ENCODE measurements at regions not wholly inside any gene's neighbourhood (a gene's known extent, or its start where the extent isn't known, plus 50 kb on each side); places are given as distances from the start of the nearest gene placed in this dataset.

DNA sequence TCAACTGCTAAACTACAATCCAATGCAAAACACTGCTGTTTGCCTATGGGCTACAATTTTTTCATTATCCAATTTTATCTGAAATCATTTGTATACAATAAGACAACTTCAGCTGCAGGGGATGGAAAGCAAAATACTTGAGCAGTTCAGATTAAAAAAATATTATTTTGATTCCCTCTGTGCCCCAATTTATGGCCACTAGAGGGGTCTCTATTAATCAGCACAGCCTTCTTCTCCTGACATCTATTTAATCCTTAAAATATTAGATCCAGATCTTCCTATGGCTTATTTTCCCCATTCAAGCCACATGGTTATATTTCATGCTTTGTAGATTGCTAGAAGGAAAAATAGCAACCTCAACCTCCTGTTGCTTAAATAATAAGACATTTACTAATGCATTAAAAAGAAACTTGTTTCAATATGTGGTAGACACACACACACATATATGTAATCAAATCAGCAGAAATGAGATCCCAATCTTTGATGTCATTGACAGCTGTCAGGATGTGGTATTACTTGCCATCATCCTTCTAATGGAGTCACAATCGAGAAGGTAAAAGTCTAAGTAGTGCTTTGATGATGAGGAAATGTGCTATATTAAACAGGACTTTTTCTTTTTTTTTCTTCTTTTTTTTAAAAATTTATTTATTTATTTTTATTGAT is 104.2 kb downstream of the P2RY1 start:
- peaks cover 20% of the 10 kb centered on the region for H3K4me1 ChIP-seq
- H3K27me3 ChIP-seq: no peaks in the 10 kb centered on the region
- H3K4me3 ChIP-seq: no peak overlapping the region
- no peaks in the 10 kb centered on the region for H3K36me3 ChIP-seq
- H3K27ac ChIP-seq: no peak overlapping the region
- no peaks in the 10 kb centered on the region for H3K9me3 ChIP-seq
- TF ChIP-seq EP300 (IDR thresholded peaks at IDR 0.05): no peak
- no peak for TF ChIP-seq POLR2A (IDR thresholded peaks at IDR 0.05)
- no peak for TF ChIP-seq POLR2AphosphoS5 (IDR thresholded peaks at IDR 0.05)
- TF ChIP-seq, protein P1, sequence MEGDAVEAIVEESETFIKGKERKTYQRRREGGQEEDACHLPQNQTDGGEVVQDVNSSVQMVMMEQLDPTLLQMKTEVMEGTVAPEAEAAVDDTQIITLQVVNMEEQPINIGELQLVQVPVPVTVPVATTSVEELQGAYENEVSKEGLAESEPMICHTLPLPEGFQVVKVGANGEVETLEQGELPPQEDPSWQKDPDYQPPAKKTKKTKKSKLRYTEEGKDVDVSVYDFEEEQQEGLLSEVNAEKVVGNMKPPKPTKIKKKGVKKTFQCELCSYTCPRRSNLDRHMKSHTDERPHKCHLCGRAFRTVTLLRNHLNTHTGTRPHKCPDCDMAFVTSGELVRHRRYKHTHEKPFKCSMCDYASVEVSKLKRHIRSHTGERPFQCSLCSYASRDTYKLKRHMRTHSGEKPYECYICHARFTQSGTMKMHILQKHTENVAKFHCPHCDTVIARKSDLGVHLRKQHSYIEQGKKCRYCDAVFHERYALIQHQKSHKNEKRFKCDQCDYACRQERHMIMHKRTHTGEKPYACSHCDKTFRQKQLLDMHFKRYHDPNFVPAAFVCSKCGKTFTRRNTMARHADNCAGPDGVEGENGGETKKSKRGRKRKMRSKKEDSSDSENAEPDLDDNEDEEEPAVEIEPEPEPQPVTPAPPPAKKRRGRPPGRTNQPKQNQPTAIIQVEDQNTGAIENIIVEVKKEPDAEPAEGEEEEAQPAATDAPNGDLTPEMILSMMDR (IDR thresholded peaks at IDR 0.05): no peak
- no peak for DNase-seq (ENCODE audit: low spot score in 2 of 2)
- 80% methylated on average over 1 of the region's 1 CpG for WGBS

DNA sequence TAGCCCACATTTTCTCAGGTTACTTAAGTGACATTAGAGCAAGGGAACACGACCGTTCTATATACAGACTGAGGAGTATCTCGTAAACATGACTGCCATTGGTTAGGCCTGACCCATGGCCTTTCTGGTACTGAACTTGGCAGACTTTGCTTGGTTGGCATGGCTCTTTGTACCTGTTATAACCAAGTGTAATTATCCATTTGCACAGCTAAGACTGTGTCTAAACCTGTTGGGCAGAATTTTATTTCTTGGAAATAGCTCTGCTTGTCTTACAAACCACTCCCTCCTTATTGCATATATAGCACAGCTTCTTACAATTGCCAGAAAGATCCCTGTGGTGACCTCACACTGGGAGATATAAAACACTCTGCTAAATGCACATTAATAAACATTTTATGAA is 106.9 kb downstream of the P2RY1 start:
- H3K9me3 ChIP-seq: no peaks in the 10 kb centered on the region
- no peak overlapping the region for H3K4me3 ChIP-seq
- peak overlapping the region; percentile 79 for H3K27ac ChIP-seq
- DNase-seq (ENCODE audit: low spot score in 2 of 2): no peak
- no peaks in the 10 kb centered on the region for H3K27me3 ChIP-seq
- no peak for TF ChIP-seq EP300 (IDR thresholded peaks at IDR 0.05)
- TF ChIP-seq POLR2AphosphoS5 (IDR thresholded peaks at IDR 0.05): no peak
- TF ChIP-seq, protein P1 (IDR thresholded peaks at IDR 0.05): no peak
- TF ChIP-seq POLR2A (IDR thresholded peaks at IDR 0.05): no peak
- WGBS: 56% methylated on average over 3 of the region's 3 CpGs
- H3K36me3 ChIP-seq: no peaks in the 10 kb centered on the region
- peaks cover 20% of the 10 kb centered on the region for H3K4me1 ChIP-seq

DNA sequence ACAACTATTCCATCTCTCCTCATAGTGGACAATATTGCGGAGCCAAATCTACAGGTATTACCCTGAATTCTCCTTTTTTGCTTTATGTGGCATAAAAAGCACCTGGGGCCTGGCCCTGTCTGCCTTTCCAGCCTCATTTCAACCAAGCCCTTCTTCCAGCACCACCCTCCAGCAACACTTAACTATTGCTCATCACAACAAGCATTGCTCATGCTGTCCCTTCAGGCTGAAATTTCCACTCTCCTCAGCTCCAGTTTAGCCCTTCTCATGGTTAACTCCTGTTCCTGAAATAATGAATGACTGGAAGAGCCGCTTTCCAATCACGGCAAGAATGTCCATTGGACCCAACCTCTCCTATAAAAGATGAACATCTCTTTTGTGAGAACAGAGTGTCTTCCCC is 107.4 kb downstream of the P2RY1 start:
- Histone ChIP-seq H3K9me3 (no peaks in the 10 kb centered on the region), H3K4me3 (no peak overlapping the region), H3K27me3 (no peaks in the 10 kb centered on the region), H3K27ac (peak overlapping the region; percentile 79), H3K4me1 (peaks cover 20% of the 10 kb centered on the region), H3K36me3 (no peaks in the 10 kb centered on the region)
- 56% methylated on average over 3 of the region's 3 CpGs for WGBS
- DNase-seq (ENCODE audit: low spot score in 2 of 2): no peak
- no peak for TF ChIP-seq POLR2AphosphoS5 (IDR thresholded peaks at IDR 0.05)
- no peak for TF ChIP-seq POLR2A (IDR thresholded peaks at IDR 0.05)
- TF ChIP-seq EP300 (IDR thresholded peaks at IDR 0.05): no peak
- TF ChIP-seq, protein P1 (IDR thresholded peaks at IDR 0.05): no peak

DNA sequence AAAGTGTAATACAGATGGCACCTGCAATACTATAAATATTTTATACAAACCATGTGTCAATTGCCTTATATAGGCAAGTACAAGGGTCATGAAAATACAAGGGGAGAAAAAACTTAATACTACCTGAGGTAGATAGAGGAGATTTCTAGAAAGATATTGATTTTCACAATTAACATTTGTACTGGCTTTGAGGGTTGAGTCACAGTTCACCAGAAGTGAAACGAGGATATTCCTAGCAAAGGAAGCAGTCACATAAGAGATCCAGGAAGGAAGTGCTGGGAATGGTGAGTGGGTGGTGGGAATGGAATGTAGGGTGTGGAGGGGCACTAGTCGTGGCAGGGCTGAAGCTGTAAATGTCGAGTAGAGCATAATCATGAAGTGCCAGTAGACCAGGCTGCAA is 108.7 kb downstream of the P2RY1 start:
- no peak for DNase-seq (ENCODE audit: low spot score in 2 of 2)
- TF ChIP-seq POLR2A (IDR thresholded peaks at IDR 0.05) (no peak), POLR2AphosphoS5 (IDR thresholded peaks at IDR 0.05) (no peak), EP300 (IDR thresholded peaks at IDR 0.05) (no peak)
- TF ChIP-seq, protein P1 (IDR thresholded peaks at IDR 0.05): no peak
- no peaks in the 10 kb centered on the region for H3K36me3 ChIP-seq
- no peak overlapping the region for H3K4me3 ChIP-seq
- no peaks in the 10 kb centered on the region for H3K9me3 ChIP-seq
- no peaks in the 10 kb centered on the region for H3K27me3 ChIP-seq
- peaks cover 20% of the 10 kb centered on the region for H3K4me1 ChIP-seq
- WGBS: 23% methylated on average over 3 of the region's 3 CpGs
- H3K27ac ChIP-seq: no peak overlapping the region

DNA sequence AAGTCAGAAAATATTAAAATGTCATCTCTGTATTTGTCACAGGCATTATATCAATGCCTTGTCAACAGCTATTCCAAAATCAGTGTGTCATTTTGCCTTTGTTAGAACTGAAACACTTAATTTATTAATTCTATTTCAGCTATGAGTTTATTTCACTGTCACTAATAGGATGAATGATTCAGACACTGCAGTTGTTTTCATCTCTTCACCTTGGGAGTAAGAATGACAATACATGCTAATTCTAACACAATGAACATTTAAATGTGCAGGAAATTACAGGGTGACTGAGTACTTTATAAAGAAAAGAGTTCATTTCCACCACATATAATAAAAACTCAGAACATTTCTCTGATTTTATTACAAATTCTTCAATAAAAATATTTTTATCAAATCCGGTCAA is 109.7 kb downstream of the P2RY1 start:
- Histone ChIP-seq H3K4me1 (peaks cover 20% of the 10 kb centered on the region), H3K36me3 (no peaks in the 10 kb centered on the region), H3K27ac (no peak overlapping the region), H3K4me3 (no peak overlapping the region), H3K27me3 (no peaks in the 10 kb centered on the region), H3K9me3 (no peaks in the 10 kb centered on the region)
- TF ChIP-seq POLR2AphosphoS5 (IDR thresholded peaks at IDR 0.05) (no peak), EP300 (IDR thresholded peaks at IDR 0.05) (no peak), POLR2A (IDR thresholded peaks at IDR 0.05) (no peak)
- TF ChIP-seq, protein P1 (IDR thresholded peaks at IDR 0.05): no peak
- WGBS: 98% methylated on average over 1 of the region's 1 CpG
- DNase-seq (ENCODE audit: low spot score in 2 of 2): no peak
